ENCODE measurements at regions not wholly inside any gene's neighbourhood (a gene's known extent, or its start where the extent isn't known, plus 50 kb on each side); places are given as distances from the start of the nearest gene placed in this dataset.

DNA sequence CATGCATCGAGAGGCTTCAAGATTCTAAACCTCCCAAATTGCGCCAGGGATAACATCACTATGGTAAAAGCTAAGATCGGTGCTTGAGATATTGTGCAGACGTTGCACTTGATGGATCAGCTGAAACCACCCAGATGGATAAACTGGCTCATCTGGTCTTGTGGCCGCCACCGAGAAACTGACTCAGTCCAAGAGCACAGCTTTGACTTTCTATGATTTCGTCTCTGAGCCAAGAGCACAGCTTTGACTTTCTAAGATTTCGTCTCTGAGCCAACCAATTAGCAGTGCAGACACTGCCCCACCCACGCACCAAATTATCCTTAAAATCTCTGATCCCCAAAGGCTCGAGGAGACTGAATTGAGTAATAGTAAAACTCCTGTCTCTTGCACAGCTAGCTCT is 687.2 kb downstream of the FAM133A start:
- no peak for DNase-seq

DNA sequence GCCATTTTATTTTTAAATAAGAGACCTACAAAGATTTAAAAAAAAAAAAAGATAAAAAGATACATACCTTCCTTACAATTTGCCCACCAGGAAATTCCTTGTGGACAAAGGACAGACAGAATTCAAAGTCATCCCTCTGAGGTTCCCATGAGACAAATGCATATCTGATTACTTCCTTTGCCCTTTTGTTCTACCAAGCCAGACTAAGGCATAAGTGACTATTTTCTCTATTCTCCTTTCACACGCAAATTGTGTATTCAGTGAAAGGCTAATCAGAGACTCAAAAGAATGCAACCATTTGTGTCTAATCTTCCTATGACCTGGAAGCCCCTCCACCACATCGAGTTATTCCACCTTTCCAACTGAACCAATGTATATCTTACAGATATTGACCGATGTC is 691.7 kb downstream of the FAM133A start:
- no peak for DNase-seq

GRCh38 chrX:94366616-94367015 is 692.6 kb downstream of the FAM133A start:
- DNase-seq: no peak

- DNase-seq: no peak
These were observed 715.0 kb downstream of the FAM133A start for GRCh38 chrX:94389044-94389443.

DNA sequence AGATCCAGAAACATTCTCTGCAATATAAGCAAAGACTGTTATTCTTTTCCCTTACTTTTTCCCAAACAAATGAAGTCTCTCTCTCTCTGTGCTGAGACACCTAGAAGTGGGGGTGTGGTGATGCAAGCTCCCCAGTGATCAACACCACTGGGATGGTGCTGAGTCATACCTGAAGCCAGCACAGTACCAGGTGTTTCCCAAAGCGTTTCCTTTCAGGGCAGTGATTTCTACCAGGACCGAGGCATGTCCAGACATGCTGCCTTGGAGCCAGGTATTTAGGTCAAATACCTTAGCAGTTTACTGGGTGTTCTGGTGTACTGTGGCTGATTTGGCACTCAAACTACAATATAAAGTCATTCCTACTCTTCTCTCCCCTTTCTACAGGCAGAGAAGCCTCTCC is 726.5 kb downstream of the FAM133A start:
- no peak for DNase-seq

GRCh38 chrX:94401426-94401825 is 727.4 kb downstream of the FAM133A start:
- no peak for DNase-seq

DNA sequence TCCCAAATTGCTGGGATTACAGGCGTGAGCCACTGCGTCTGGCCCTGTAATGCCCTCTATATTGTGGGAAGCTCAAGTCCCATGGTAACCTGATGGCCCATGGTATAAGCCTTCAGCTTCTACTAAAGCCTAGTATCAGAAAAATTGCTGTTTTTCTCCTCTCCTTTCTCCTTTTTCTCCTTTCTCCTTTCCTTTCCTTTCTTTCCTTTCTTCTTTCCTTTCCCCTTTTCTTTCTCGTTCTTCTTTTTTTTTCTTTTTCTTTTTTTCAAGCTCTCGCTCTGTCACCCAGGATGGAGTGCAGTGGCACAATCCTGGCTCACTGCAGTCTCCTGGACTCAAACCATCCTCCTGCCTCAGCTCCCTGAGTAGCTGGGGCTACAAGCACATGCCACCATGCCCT is 740.7 kb downstream of the FAM133A start:
- no peak for DNase-seq

DNA sequence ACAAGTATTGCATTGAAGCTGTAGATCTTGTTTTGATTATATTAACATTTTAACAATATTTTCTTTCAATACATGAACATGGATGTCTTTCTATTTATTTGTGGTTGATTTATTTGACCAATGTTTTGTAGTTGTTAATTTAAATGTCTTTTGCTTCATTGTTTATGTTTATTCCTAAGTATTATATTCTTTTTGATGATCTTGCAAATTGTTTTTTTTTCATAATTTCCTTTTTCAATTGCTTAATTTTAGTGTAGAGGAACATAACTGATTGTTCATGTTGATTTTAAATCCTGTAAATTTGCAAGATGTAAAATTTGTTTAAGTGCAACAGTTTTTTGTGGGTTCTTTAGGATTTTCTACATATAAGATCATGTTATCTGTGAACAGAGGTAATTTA is 744.1 kb downstream of the FAM133A start:
- no peak for DNase-seq

DNA sequence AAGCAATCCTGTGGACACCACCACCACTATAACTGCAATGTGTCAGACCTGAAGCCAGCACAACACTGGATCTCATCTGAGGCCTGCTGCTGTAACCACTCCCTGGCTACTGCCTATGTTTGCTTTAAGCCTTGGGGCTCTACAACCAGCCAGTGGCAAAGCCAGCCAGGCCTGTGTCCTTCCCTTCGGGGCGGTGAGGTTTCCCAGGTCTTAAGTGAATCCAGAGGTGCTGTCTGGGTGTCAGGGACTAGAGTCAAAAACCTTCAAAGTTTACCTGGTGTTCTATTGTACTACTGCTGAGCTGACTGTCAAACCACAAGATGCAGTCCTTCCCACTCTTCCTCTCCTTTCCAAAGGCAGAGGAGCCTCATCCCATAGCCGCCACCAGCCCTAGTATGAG is 750.5 kb downstream of the FAM133A start:
- no peak for DNase-seq

DNA sequence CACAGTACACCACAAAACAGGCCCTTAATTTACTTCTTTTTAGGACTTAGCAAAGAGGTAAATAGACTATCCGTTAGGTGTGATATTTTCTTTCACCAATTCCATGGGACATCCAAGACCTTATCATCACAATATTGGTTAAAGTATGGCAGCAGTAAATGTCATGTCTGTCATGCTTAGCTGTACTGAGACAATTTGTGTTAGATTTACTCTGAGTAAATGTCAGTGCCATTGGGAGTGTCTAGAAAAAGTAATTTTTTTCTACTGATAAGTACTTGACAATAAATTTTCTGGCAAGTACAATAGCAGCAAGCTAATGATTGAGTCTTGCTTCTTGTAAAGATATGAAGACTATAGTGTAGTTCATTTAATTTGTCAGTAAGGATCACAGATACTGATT is 756.1 kb downstream of the FAM133A start:
- DNase-seq: no peak

- no peak for DNase-seq
These were observed 761.8 kb downstream of the FAM133A start for GRCh38 chrX:94435799-94436198.

- DNase-seq: no peak
These were observed 780.2 kb downstream of the FAM133A start for GRCh38 chrX:94454159-94454558.

- no peak for DNase-seq
These were observed 780.6 kb downstream of the FAM133A start for GRCh38 chrX:94454606-94455005.

DNA sequence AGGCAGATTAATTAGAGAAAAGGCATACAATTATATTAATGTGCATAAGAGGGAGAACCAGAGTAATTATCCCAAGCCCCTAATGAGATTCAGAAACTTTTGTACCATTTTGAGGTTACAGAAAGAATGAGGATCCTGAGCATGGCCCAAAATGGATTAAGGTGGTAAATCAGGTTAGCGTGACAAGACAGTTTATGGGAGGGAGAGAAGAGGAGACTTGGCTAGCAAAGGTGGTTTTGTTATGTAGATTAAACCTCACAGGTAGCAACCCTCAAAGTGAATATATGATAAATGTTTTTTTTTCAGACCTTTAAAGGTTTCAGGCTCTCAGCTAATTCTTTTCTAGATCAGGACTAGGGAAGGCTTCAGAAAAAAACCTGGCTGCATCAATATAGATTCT is 781.8 kb downstream of the FAM133A start:
- no peak for DNase-seq

- no peak for DNase-seq
These were observed 818.5 kb downstream of the FAM133A start for GRCh38 chrX:94492541-94492940.

GRCh38 chrX:94493405-94493804 is 819.4 kb downstream of the FAM133A start:
- DNase-seq: no peak

DNA sequence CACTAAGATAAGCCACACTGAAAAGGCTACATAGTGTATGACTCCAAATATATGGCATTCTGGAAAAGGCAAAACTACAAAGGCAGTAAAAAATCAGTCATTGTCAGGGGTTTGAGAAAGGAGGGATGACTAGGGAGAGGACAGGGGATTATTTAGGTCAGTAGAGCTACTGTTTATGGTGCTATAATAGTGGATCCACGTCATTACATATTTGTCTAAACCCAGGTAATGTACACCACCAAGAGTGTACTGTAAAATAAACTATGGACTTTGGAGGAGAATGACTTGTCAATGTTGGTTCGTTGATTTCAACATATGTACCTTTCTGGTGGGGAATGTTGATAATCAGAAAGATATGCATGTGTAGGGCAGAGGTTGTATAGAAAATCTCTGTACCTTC is 837.6 kb downstream of the FAM133A start:
- DNase-seq: no peak

GRCh38 chrX:94515009-94515408 is 841.0 kb downstream of the FAM133A start:
- DNase-seq: no peak

DNA sequence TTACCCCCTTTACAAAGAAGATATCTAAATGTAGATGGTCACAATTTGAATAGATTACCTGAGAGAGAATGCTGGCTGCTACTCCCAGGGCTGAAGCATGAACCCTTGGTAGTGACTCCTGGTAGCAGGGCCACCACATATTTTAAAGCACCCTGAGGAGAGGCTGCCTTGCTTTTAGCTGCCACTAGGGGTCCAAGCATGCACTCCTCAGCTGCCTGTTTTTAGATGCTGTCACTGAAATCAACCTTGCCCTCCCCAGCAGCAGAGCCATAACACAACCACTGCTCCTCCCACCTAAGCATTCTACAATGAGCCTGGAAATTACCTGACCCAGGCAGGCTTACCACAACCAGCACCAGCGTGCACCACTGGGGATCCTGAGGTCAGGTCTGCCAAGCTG is 850.9 kb downstream of the FAM133A start:
- DNase-seq: no peak

GRCh38 chrX:94545722-94546121 is 871.7 kb downstream of the FAM133A start:
- no peak for DNase-seq

- no peak for DNase-seq
These were observed 877.8 kb downstream of the FAM133A start for GRCh38 chrX:94551831-94552230.

DNA sequence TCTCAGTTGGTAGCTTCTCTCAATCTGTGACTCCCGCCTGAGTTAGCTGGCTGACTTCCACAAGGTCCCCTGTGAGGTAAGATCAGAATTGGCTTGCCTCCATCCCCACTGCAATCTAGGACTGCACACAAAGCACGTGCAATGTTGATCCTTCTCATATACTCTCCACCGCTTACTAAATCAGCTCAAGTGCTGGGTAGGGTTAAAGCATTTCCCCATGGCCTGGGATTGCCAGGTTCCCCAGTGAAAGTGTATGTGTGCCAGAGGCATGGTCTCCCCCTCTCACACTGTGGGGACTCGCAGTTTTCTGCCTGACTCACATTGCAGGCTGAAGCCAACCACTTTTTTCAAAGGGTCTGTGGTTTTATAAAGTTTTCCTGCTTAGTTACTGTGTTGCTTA is 886.9 kb downstream of the FAM133A start:
- no peak for DNase-seq

DNA sequence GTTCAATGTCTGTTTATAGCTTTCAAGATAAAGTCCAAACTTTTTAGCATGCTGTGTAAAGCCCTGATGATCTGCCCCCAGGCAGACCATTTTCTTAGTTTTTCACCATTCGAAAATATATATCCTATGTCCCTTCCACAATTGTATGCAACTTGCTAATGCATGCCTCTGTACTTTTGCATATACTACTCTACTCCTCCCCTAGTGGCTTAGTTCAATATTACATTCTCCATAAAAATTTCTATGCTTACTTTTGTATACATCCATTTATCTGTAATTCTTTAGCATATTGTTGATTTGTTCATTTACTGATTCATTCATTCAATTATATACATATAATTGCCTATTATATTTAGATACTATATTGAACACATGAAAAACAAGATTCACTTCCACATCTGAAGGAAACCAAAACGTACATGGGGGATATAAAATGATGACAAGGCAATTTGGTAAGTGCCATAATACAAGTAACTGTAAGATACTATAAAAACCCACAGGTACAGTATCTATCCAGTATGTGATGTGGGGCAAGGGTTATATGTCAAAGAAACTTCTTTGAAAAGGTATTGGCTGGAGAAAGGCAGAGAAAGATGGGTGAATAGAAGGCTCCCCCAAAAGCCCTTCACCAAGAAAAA is 902.5 kb downstream of the FAM133A start:
- DNase-seq: no peak

DNA sequence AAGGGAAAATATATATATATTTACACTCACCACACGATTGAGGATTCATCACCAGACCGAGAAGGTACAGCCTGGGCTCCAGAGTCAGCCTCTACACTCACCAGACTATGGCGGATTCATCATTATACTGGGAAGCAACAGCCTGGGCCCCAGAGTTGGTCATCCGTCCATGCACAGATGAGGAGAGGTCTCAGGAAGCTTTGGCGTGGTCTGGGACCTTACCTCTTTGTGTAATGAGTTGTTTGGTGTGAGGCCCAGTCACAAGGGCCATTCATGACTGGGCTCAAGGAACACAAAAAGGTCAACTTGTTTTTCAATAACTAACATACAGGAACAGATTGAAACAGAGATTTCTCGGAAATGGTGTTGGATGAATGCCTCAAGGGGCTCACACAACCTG is 926.1 kb downstream of the FAM133A start:
- no peak for DNase-seq

GRCh38 chrX:94612140-94612539 is 938.1 kb downstream of the FAM133A start:
- no peak for DNase-seq

- DNase-seq: no peak
These were observed 959.2 kb downstream of the FAM133A start for GRCh38 chrX:94633237-94633636.
